ENCODE measurements at regions not wholly inside any gene's neighbourhood (a gene's known extent, or its start where the extent isn't known, plus 50 kb on each side); places are given as distances from the start of the nearest gene placed in this dataset.

DNA sequence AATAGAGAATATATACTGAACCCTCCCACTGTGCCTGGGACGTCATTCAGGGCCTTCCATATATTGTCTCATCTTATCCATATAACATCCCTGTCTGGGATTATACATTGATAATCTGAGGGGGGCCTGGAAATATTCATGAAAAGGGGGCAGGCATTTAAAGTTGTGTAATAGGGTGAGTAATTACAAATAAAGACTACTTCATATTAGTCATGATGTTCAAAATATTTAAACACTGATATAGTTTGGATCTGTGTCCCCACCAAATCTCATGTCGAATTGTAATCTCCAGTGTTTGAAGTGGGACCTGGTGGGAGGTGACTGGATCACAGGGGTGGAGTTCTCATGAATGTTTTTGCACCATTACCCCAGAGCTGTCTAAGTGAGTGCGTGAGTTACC is 97.8 kb downstream of the AQP9 start:
- DNase-seq = no peak

DNA sequence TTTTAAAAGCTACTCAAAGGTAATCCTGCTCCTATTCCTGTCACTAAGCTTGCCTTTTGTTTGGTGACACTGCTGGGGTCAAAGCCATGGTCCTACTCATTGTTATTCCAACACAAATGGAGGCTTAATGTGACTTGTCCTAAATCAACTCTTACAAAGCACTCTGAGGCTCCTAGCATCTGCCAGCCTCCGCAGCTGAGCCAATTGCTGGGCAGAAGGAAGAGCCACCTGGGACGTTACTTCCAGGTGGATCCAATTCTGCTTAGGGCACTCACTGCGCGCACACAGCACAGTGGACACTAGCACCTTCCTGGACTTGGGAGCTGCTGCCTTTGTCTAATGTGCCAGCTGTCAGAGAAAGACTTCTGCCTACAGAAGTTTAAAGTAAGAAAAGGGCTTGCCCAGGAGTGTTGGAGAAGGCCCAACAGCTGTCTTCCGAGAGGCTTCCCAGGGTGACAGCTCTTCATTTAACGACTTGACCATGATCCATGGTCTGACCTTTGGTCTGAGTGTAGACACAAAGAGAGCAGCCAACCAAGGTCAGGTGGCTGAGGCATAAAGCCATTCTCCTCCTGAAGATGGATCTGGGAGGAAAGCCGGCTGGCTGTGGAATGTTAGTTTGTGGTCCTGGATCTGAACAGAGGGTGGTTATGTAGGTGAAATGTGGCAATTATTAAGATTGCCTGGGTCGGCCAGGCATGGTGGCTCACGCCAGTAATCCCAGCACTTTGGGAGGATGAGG is 102.2 kb downstream of the AQP9 start:
- no peak for DNase-seq

DNA sequence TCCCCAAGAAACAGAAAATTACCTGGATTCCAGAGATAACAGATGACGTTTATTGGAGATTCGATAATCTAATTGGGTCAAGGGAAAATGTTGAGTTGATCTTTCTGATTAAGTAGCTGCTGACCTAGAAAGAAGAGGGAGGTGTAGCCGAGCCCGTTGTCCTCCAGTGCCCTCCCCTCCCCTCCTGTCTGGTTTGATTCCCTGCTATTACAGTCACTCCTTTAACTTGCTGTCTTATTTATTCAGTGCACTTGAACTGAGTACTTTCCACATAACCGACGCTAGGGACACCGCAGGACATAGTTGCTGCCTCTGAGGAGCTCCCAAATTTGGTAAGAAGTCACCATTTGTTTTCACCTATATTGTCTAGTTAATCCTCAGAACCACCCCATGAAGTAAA is 103.7 kb downstream of the AQP9 start:
- DNase-seq = no peak

DNA sequence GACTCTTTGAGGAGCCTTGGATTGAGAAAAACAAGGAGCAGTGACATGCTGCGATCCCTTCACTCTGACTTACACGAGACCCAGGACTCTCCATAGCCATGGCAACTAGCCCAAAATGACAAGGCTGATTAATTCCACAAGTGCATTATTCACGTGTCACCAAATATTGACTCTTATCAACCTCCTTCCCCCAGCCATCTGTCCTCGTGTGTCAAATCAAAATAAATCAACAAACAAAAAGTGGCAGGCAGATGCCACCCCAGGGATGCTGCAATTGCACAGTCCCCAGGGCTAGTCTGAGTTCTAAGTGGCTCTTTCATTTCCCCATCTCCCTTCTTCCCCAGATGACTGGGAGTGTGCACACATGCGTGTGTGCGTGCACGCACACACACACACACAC is 104.9 kb downstream of the AQP9 start:
- no peak for DNase-seq

DNA sequence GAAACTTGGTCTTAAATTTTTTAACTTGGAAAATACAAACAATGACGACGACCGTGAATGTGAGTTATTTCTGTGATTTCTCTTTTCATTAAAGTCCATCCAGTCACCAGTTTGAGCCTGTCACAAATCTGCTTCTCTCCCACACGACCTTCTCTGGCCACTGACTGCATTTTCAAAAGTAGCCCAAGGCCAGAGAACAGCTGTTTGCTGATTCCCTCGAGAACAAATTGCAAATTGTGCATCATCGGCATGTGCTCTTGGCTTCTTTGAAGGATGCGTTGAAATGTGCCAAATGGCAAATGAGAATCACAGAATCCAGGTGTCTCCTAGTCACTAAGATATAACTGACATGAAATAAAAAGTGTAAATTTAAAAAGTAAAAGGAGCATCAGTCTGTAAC is 106.4 kb downstream of the AQP9 start:
- no peak for DNase-seq

DNA sequence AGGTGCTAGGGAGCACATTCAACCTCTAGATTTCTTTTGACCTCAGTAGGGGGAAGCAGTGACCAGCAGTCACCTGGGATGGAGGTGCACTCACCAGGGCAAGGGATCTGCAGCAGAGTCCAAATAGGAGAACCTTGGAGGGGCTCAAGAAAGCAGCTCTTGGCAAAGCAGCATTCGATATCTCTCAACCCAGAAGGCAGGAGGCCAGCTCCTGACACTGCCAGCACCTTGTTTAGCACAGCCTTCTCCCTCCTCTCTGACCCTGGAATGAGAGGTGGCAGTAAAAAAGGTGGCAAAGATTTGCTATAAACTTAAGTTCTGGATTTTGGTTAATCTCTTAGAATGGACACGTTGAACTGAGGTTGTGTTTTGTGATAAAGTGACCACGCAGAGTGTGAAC is 107.9 kb downstream of the AQP9 start:
- DNase-seq = no peak

DNA sequence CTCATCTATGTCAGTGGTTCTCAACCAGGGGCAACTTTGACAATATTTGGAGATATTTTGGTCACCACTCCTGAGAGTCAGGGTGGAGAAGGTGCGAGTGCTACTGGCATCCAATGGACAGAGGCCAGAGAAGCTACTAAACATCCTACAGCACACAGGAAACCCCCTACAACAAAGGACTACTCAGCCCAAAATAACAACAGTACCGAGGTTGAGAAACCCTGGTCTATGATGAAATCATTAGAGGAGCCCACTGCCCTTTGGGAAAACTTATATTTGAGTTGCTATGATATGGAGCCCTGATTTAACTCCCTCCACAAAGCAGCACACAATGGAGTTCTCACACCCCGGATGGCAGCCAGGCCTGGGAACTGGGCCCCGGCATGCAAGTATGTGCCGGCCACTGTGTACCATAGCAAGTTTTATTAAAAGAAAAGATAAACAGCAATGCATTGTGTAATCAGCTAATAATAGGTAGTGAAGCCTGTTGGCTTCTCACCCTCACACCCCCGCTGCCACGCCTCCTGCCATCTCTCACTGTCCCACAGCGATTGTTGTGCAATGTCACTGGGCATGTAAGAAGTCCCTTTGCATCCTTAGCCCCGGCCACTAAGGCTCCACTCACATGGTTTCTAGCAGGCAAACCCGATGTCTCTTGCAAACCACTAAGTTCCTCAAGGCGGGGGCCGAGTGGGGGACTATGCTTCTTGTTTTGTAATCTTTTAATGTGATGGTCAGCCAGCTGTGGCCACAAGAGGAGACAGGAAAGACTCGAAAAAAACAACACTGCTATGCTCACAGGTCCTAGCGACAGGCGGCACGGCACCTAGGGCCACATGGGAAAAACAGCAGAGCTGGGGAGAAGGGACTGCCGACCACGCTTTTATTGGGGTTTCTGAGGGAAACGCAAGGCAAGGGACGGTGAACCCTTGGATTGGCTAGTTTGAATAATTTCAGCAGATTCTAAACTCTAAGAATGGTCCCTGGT is 110.0 kb downstream of the AQP9 start:
- no peak for DNase-seq

DNA sequence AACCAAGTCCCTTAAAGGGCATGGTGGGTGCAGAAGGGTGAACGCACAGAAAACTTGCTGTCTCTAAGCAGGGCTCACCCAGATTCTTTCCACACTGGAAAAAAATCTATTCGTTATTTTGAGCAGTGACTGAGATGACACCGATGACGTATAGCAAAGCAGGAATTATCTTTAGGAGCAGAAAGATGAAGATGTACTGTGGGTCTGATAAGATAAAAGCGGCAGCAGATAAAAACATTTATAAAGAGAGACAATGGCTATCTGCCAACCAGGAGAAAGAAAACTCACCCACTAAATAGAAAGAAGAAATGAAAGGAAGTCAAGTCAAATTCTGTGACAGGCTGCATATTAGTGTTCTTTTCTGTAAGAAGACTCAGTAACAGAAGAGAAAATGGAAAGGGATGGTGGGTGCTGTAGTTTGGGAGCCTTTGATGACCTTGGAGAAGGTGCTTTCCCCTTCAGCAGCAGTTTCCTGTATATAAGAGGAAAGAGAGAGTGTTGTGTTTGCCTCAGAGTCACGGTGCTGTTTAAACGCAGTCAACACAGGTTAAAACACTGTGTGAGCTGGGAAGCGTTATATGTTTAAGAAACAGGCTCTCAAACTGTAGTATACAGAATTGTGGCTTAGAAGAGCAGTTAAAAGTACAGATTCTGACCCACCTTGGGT is 111.6 kb downstream of the AQP9 start:
- DNase-seq = peak; percentile 5

DNA sequence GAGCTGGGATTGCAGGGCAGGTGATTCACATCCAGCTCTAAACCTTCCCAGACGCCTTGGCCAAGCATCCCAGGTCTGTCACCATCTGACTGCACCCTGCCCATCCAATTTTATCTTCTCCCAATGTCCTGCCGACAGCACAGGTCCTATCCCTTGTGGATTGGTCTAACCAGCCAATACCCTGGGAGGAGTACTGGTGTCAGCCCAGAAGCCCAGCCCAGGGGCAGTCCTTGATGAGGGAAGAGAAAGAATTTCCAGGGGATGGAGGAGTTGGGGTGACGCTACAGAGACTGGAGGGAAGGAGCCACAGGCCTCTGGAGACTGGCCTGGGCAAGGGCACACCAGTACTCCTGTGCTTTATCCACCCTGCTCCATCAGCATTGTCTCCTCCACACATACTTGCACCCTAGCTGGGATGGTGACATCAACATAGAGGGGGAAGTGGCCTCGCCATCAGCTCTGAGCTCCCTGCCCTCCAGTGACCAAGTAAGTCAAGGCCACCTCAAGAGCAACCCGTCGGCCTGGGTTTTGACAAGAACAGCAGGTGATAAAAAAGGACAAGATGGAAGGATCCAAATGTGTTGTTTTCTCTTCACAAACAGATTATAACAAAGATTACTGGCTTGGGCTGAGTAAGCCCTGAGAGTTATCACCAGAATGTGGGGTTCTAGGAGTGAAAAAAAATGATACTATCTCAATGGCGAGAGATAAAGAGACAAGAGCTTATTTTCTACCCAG is 114.6 kb downstream of the AQP9 start:
- no peak for DNase-seq

DNA sequence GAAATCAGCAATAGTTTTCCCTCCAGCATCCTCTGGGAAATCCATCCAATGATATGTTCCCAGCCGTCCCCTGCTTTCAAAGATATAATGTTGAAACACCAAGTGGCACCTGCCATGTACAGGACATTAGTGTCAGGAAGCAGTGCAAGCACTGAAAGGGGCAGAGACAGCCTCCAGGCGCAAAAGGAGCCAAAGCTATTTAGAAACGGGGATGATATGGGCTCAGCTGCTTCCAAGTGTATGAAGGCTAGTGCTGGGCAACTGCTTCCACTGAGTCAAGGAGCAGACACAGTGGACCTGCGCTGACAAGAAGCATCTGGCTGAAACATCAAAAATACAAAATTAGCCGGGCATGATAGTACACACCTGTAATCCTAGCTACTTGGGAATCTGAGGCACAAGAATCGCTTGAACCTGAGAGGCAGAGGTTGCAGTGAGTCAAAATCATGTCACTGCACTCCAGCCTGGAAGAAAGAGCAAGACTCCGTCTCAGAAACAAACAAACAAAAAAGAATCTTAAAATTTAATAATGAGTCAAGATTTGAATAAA is 119.7 kb downstream of the AQP9 start:
- no peak for DNase-seq

DNA sequence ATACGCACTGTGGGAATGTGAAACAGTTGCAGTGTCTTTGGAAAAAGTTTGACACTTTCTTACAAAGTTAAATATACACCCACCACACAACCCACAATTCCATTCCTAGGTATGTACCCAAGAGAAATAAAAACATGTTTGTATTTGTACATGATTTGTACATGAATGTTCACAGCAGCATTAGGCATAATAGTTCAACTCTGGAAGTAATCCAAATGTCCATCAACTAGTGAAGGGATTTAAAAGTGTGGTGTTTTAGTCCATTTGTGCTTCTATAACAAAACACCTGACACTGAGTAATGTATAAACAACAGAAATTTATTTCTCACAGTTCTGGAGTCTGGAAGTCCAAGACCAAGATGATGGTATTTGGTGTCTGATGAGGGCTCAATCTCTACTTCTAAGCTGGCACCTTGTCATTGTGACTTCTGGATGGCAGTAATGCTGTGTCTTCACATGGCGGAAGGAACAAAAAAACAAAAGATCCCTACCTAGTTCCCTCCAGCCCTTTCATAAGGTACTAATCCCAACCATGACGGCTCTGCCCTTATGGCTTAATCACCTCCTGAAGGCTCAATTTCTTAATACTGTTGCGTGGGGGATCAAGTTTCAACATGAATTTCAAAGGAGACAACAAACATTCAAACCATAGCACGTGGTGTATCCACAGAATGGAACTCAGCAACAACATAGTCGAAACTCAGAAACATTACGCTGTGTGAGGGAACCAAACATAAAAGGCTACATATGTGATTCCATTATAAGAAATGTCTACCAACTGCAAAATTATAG is 120.5 kb downstream of the AQP9 start:
- DNase-seq = no peak

DNA sequence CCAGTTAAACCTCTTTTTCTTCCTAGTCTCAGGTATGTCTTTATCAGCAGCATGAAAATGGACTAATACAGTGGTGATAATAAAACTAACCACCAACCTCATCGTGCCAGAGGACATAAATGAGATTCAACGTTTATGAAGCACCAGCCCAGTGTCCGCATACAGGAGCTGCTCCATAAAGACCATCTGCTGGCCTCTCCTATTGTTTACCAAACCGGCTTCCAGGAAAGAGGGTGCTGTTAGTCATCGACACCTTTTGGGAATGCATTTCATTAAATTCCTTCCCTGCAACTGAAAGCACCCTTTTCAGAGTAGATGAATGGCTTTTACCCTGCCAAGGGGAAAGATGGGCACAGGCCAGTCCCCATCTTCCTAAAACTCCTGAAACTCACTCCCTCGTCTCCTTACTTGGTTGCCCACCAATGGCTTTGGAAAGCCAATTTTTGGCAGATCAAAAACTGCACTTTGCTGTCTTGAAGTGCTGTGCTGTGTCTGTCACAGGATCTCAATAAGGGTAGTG is 122.1 kb downstream of the AQP9 start:
- DNase-seq = no peak

DNA sequence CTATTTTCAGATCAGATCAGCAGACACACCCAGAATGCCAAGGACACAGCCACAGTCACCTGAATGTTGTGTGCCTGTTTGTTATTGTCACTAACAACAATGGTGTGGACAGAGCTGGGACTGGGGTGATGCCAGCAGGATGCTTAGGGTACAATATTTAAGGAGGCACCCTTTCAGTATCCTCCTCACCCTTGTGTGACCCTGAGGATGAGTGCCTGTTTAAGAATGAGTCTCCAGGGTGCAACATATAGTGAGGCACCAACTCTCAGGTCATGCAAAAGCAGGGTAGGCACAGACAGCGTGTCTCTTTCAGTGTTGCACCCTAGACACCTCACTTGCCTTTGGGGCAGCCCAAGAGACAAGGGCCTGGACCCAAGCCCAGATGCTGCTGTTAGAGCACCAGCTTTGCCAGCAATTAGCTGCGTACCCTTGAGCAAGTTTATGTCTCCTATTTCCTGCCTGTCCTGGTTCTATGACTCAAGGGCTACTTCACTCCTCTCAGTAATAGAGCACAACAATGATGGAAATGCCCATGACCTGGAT is 122.6 kb downstream of the AQP9 start:
- no peak for DNase-seq

DNA sequence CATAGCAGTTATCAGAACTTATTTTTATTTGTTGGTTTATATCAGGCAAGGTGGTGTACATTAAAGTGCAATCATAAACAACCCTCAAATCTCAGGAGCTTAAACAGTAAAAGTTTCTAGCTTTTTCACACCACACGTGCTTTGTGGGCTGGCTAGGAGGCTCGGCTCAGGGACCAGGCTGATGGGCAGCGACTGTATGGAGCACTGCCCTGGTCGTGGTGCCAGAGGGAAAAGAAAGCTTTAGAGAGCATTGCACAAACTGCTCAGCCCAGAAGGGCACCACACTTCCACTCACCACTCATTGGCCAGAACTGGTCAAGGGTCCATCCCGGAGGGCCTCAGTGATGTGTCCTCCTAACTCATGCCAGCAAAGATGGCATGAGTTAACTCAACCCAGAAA is 123.2 kb downstream of the AQP9 start:
- DNase-seq = no peak

DNA sequence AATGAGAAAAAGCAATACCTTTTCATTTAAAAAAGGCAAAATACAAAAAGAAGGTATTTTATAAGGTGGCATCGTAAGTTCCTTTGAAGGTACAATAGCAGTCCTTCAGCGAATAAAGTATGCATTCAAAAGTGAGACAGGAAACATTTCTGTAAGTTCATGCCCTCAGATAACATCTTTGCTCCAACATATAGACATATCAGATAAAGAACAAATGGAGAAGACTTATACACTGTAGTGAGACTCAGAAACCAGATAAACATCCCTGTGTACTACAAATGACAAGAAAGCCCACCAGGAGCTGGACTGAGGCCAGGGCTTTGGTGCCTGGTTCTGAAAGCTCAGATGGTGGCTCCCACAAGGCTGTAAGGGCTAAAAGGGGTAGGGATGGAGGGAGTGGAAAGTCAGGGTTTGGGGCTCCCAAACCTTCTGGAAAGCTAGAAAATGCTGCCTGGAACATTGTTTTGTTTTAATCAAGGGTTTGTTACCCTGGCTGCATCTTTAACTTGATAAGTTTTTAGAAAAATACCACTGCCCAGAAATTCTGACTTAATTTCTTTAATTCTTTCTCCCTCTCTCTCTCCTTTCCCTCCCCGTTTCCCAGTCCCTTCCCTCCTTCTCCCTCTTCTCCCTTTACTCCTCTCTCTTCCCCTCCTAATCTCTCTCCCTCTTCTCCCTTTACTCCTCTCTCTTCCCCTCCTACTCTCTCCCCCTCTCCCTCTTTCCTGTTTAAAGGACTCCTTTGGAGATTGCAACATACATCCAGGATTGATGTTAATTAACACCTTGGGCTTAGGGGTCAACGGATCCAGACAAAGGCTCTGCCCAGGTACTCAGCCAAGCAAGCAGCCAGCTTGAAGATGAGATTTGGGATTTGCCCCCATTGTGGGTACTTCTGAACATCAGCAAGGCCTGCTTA is 126.1 kb downstream of the AQP9 start:
- no peak for DNase-seq

DNA sequence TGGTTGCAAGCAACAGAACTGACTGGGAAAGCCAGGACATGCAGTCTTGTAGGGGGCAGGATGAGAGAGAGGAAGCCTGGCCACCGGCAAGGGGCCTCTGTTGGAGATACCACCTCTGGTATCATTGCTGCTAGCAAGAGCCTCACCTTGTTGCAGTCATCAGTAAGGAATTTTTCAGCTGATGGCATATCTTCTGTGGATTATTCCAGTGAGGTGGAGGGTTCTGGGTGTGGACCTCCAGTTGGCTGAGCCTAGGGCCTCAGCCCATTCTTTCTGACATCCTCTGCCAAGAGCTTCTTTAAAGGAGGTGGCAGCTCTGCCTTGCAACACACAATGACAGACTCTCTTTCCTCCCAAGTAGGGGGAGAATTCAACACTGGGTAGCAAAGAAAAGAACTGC is 128.9 kb downstream of the AQP9 start:
- no peak for DNase-seq

DNA sequence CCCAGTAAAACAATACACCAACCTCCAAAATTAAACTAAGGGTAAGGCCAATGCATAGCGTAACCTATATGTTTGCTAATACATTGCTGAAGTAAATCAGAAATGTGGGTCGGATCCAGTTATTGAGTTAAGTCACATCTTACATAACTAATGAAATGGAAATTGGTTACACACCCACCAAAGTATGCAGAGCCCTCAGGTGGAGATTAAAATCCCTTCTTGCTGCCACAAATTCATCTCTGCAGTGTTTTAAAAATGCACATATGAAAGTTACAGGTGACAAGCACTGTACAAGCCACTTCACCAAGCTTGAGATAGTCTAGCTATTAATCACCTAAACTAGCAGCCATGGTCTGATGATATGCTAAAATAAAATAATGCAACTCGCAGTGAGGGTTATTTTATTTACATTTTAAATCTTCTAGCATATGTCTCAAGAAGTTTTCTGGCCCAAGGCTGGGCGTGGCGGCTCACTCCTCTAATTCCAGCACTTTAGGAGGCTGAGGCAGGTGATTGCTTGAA is 130.6 kb downstream of the AQP9 start:
- no peak for DNase-seq

DNA sequence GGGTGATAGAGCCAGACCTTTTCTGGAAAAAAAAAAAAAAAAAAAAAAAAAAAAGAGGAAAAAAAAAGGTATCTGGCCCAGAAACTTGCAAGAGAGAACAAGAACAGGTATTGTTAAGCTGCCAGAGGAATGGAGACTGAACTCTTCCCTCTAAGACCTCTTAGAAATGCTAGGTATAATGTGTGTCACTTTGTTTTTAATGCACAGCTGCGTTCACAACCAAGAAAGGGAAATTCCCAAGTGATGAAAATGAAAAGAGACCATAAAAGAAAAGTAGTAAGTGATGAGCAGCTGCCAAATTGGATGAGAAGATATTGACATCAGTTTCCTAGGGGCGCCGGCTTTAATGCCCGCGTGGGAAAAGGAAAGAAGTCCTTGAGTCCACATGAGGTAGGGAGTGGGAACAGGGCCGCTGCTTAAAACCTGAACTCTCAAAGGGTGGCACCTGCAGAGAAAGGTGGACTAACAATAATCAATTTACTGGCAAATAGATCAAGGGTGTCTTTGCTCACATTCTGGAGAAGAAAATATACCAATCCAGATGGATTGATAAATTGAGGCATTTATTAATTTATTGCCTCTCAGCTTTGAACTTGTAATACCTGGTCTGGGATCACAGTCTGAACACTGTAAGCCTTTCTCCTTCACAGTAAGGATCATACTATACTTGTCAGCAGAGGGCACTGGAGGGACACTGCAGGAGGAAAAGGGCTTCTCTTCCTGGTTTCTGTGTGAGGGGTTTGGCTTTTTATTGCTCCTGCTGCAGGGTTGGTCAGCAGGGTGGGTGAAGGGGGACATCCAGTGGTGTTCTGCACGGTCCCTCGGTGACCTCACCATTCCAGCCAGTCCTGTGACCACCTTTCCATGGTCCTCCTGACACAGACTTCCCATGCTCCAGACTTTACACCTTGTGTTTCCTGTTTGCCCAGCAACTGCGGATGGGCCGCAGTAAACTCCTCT is 131.6 kb downstream of the AQP9 start:
- DNase-seq = peak; percentile 25

DNA sequence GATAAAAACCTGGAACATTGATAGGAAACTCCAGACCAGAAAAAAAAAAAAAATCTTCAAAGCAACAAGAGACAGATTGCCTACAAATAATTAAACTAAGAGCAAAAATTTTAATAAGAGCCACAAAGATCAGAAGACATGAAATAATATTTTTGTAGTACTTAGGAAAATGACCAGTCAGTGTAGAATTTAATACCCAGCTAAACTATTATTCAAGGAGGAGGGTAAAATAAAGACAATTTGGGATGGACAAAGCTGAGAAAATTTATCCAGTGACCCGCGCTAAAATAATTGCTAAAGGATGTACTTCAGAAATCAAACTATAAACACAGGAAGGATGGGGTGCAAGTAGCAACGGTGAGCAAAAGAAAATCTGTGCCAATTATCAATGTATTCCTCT is 133.2 kb downstream of the AQP9 start:
- DNase-seq = no peak

Data from CD4-positive, alpha-beta T cell treated with Interleukin-17A for 4 hours (primary cell).